ENCODE measurements at regions not wholly inside any gene's neighbourhood (a gene's known extent, or its start where the extent isn't known, plus 50 kb on each side); places are given as distances from the start of the nearest gene placed in this dataset.

- TF ChIP-seq, protein P1, sequence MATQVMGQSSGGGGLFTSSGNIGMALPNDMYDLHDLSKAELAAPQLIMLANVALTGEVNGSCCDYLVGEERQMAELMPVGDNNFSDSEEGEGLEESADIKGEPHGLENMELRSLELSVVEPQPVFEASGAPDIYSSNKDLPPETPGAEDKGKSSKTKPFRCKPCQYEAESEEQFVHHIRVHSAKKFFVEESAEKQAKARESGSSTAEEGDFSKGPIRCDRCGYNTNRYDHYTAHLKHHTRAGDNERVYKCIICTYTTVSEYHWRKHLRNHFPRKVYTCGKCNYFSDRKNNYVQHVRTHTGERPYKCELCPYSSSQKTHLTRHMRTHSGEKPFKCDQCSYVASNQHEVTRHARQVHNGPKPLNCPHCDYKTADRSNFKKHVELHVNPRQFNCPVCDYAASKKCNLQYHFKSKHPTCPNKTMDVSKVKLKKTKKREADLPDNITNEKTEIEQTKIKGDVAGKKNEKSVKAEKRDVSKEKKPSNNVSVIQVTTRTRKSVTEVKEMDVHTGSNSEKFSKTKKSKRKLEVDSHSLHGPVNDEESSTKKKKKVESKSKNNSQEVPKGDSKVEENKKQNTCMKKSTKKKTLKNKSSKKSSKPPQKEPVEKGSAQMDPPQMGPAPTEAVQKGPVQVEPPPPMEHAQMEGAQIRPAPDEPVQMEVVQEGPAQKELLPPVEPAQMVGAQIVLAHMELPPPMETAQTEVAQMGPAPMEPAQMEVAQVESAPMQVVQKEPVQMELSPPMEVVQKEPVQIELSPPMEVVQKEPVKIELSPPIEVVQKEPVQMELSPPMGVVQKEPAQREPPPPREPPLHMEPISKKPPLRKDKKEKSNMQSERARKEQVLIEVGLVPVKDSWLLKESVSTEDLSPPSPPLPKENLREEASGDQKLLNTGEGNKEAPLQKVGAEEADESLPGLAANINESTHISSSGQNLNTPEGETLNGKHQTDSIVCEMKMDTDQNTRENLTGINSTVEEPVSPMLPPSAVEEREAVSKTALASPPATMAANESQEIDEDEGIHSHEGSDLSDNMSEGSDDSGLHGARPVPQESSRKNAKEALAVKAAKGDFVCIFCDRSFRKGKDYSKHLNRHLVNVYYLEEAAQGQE (IDR thresholded peaks at IDR 0.05; ENCODE audit: insufficient read depth in 1 of 2, low read depth in 2 of 2, low read length in 2 of 2): no peak
- TF ChIP-seq FOXP2 (optimal IDR thresholded peaks at IDR 0.05; ENCODE audit: borderline replicate concordance, extremely low read depth, extremely low read length, insufficient read depth) (no peak), POLR2AphosphoS5 (IDR thresholded peaks at IDR 0.05; ENCODE audit: low read depth, low read length) (no peak), SIN3A (IDR thresholded peaks at IDR 0.05; ENCODE audit: borderline replicate concordance, insufficient read depth, low read length) (no peak)
These were observed 497.2 kb upstream of the SALL3 start for GRCh38 chr18:78482378-78482777.
